GM12873 (cell line): ENCODE measurements at regions not wholly inside any gene's neighbourhood (a gene's known extent, or its start where the extent isn't known, plus 50 kb on each side); places are given as distances from the start of the nearest gene placed in this dataset.

Experiments
- TF ChIP-seq, protein P1 (sequence below): IDR thresholded peaks from 2 replicates; pipeline ENCODE4 v1.5.1; 2012; ENCODE audit warnings: low read depth, mild to moderate bottlenecking, moderate library complexity, low read length, control low read depth; ENCODE audit not compliant: insufficient read depth; ENCODE audit errors: missing control alignments

DNA sequence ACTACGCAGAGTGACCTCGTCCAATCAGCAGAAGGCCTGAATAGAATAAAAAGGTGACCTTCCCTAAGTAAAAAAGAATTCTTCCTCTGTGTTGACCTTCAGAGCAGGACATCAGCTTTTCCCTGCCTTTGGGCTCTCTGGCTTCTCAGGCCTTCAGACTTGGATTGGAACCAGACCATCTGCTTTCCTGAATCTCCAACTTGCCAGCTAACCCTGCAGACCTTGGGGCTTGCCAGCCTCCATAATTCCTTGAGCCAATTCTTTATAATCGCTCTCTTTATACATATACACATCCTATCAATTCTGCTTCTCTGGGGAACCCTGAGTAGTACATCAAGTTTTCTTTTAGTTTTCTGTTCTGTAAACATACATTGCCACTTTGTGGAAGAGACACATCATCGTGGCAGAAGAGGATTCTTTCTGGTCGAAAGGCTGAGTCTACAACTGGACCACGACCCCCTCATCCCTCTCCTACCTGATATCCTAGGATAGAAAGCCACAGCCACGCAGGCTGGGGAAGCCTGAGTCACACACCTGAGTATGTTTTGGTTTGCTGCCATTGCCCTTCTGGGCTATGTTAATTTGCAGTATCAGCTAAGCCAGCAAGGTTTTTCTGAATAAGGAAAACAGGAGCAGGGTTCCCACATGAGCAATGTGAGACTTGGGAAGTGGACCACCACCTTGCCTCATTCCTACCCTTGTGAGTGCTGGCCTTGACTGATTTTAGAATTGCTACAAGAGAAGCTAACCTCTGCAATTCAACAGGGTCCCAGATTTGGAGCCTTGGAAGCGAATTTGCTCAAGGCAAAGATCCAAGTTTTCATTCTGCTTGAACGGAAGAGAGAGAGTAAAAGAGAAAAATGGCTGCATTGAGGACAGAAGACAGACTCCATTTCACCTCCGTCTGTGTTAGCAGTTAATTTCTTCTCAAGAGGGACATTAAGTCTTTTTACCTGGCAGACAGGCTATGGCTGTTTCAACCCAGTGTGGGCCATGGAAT lies 445.2 kb upstream of the FZD8 start:
- TF ChIP-seq, protein P1, sequence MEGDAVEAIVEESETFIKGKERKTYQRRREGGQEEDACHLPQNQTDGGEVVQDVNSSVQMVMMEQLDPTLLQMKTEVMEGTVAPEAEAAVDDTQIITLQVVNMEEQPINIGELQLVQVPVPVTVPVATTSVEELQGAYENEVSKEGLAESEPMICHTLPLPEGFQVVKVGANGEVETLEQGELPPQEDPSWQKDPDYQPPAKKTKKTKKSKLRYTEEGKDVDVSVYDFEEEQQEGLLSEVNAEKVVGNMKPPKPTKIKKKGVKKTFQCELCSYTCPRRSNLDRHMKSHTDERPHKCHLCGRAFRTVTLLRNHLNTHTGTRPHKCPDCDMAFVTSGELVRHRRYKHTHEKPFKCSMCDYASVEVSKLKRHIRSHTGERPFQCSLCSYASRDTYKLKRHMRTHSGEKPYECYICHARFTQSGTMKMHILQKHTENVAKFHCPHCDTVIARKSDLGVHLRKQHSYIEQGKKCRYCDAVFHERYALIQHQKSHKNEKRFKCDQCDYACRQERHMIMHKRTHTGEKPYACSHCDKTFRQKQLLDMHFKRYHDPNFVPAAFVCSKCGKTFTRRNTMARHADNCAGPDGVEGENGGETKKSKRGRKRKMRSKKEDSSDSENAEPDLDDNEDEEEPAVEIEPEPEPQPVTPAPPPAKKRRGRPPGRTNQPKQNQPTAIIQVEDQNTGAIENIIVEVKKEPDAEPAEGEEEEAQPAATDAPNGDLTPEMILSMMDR, result no peak

DNA sequence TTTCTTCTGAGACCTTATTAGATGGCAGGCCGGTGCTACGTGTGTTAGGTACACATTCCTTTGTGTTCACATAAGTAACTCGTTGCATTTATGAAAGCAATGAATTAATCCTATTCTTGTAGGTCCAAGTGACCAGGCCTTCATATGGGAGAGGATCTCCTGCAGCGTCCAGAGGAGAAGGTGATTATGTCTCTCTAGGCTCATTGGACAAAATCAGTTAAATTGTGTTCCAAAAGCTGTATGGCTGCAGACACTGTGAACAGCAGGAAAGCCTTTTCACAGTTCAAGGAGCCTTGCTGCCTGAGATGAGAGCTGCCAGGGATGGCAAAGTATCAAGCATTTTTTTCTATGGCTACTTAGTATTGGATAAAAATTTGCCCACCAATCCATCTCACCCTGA lies 433.1 kb upstream of the FZD8 start:
- TF ChIP-seq, protein P1, result no peak

DNA sequence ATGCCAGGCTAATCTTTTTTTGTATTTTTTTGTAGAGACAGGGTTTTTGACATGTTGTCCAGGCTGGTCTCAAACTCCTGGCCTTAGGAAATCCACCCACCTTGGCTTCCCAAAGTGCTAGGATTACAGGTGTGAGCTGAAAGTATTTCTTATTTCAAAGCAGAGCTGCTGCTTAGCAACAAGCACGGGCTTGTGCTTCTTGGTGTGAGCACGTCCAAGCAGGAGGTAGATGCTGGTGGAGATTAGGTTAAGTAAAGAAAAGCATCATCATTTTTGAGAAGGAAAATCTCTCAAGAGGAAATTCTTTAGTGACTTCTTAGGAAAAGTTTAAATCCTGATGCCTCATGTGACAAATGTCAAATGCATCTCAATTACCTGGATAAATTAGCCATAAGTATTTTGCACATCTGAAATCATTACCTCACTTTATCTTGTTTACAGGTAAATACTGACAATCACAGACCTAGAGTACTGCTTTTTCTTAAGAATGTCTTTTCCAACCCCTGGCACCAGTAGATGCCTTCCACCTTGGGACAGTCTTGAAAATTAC lies 431.8 kb upstream of the FZD8 start:
- TF ChIP-seq, protein P1, result no peak

DNA sequence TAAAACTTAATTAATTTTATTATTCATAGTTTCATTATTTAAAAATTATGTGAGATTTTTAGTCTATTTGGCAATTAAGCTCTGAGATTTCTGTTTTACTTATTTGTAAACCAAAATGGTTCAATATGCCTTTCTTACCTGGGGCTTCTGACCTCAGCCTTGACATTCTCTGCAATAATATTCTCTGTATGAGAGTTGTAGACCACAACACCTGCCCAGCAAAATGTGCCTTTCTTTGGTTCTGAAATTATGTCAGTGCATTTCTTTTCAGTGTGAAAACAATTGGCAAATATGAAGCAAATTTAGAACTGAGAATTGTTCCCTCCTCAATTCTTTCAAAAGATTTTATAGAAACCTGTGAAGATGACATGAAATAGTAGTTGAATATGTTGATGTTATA lies 426.4 kb upstream of the FZD8 start:
- TF ChIP-seq, protein P1, result no peak

DNA sequence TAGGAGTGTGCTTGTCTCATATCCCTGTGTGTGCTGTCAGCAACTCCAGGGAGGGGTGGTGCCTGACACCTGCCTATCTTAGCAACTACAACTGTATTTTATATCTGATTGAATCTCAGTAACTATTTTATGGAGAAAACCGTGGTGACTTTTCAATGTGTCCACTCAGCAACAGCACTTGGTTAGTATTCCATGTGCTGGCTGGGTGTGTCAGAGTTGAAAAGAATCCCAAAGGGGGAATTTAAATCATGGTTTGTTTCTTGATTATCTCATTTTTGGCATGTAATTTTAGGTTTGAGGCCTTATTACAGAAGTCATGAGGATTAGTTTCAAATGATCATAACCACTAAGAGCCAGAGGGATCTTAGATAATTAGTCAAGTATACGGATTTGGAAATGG lies 425.7 kb upstream of the FZD8 start:
- TF ChIP-seq, protein P1, result no peak

DNA sequence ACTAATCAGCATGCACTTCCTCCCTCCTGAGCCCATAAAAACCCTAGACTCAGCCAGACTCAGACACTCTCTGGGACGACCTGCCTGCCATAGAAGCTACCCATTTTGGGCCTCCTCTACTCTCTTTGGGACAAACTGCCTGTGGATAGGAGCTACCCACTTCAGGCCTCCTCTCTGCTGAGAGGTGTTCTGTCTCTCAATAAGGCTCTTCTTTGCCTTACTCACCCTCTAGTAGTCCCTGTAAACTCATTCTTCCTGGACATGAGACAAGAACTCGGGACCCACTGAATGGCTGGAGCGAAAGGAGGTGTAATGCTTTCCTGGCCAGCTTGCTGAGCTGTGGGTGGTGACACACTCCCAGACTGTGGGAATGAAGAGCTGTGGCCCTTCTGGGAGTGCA lies 424.8 kb upstream of the FZD8 start:
- TF ChIP-seq, protein P1, result no peak

DNA sequence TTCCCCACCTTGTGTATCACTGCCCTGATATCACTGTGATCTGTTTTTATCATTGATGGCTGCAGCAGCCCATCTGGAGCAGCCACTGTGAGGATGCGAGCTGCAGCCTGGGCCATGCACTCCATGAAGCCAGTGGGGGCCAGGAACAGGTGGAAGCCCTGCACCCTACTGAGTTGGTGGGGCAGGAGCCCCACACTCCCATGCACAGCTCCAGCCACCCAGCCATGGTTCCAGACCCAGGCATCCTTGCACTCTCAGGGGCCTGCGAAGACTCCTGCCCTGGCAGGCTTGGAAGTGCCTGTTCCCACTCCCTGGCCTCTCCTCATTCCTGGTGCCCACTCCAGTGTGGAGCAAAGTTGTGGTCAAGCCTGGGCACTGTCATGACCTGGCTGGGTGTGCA lies 424.0 kb upstream of the FZD8 start:
- TF ChIP-seq, protein P1, result no peak
